ENCODE measurements at regions not wholly inside any gene's neighbourhood (a gene's known extent, or its start where the extent isn't known, plus 50 kb on each side); places are given as distances from the start of the nearest gene placed in this dataset.

- H3K4me3 ChIP-seq, result no peak overlapping the region
- no peak for DNase-seq (ENCODE audit: low spot score in 2 of 2)
- intact Hi-C loops (cut with DNase I; ENCODE audit: low total_unique reads), result no loop called here
- H3K4me1 ChIP-seq, result no peaks in the 10 kb centered on the region
- no peaks in the 10 kb centered on the region for H3K9me3 ChIP-seq
- no peaks in the 10 kb centered on the region for H3K36me3 ChIP-seq
- no peaks in the 10 kb centered on the region for H3K27me3 ChIP-seq
- TF ChIP-seq POLR2A (IDR thresholded peaks at IDR 0.05) (no peak), POLR2AphosphoS5 (IDR thresholded peaks at IDR 0.05) (no peak)
- TF ChIP-seq, protein P1, sequence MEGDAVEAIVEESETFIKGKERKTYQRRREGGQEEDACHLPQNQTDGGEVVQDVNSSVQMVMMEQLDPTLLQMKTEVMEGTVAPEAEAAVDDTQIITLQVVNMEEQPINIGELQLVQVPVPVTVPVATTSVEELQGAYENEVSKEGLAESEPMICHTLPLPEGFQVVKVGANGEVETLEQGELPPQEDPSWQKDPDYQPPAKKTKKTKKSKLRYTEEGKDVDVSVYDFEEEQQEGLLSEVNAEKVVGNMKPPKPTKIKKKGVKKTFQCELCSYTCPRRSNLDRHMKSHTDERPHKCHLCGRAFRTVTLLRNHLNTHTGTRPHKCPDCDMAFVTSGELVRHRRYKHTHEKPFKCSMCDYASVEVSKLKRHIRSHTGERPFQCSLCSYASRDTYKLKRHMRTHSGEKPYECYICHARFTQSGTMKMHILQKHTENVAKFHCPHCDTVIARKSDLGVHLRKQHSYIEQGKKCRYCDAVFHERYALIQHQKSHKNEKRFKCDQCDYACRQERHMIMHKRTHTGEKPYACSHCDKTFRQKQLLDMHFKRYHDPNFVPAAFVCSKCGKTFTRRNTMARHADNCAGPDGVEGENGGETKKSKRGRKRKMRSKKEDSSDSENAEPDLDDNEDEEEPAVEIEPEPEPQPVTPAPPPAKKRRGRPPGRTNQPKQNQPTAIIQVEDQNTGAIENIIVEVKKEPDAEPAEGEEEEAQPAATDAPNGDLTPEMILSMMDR (IDR thresholded peaks at IDR 0.05), result no peak
- no peak overlapping the region for H3K27ac ChIP-seq
These were observed 249.0 kb downstream of the TLE3 start for GRCh38 chr15:69848551-69849231.

DNA sequence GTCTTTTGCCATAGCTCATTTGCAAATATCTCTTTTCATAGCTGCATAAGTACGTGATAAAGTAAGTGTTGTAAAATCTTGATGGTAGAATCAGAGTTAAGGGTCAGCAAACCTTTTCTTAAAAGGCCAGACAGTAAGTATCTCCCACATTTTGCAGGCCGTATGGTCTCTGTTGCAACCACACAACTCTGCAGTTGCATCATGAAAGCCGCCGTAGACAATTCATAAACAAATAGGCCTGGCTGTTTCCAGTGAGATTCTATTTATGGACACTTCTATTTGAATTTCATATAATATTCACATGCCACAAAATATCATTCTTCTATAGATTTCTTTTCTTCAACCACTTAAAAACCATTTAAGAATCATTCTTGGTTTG, 248.5 kb downstream of the TLE3 start:
- H3K4me3 ChIP-seq, result no peak overlapping the region
- TF ChIP-seq POLR2AphosphoS5 (IDR thresholded peaks at IDR 0.05) (no peak), POLR2A (IDR thresholded peaks at IDR 0.05) (no peak)
- TF ChIP-seq, protein P1 (IDR thresholded peaks at IDR 0.05), result no peak
- intact Hi-C loops (cut with DNase I; ENCODE audit: low total_unique reads), result no loop called here
- no peaks in the 10 kb centered on the region for H3K27me3 ChIP-seq
- H3K27ac ChIP-seq, result no peak overlapping the region
- no peaks in the 10 kb centered on the region for H3K9me3 ChIP-seq
- no peak for DNase-seq (ENCODE audit: low spot score in 2 of 2)
- H3K36me3 ChIP-seq, result no peaks in the 10 kb centered on the region
- H3K4me1 ChIP-seq, result no peaks in the 10 kb centered on the region

DNA sequence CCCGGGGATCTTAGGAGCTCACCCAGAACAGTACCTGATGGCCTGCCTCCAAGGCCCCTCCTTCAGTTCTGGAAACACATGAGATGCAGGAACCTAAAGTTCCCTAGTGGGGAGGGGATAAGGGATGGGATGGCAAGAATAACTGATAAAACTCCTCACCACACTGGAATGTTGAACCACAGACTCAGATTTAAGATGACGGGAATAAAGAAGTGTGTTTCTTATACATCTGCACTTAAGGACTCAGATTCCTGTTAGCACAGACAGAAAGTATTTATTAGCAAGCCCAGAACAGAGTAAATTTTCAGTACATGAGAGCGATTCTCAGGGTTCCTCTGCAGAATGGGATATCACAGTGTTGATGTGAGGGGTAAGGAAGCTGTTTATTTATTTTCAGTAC, 245.2 kb downstream of the TLE3 start:
- H3K36me3 ChIP-seq, result no peaks in the 10 kb centered on the region
- H3K9me3 ChIP-seq, result no peaks in the 10 kb centered on the region
- H3K4me1 ChIP-seq, result no peaks in the 10 kb centered on the region
- no peak for DNase-seq (ENCODE audit: low spot score in 2 of 2)
- intact Hi-C loops (cut with DNase I; ENCODE audit: low total_unique reads), result no loop called here
- no peak overlapping the region for H3K4me3 ChIP-seq
- H3K27ac ChIP-seq, result no peak overlapping the region
- TF ChIP-seq POLR2AphosphoS5 (IDR thresholded peaks at IDR 0.05) (no peak), POLR2A (IDR thresholded peaks at IDR 0.05) (no peak)
- TF ChIP-seq, protein P1 (IDR thresholded peaks at IDR 0.05), result no peak
- H3K27me3 ChIP-seq, result no peaks in the 10 kb centered on the region

DNA sequence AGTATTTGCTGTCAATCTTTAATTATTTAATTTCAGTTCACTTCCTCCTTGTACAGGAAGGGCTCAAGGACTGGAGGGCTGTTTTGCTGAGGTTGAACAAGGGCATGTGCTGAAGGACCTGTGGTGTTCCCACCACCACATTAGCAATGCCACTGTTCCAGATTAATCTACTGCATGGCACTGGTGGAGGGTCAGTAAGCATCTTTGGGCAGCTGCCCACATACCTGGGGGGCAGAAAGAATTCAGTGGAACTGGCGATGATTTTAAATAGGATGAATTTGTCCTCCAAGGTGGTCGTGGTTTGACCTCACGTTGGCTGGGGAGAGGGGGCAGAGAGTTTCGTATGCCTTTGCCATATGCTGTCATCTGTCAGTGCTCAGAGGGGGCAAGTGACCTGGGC, 244.8 kb downstream of the TLE3 start:
- no peak overlapping the region for H3K4me3 ChIP-seq
- H3K36me3 ChIP-seq, result no peaks in the 10 kb centered on the region
- DNase-seq (ENCODE audit: low spot score in 2 of 2), result no peak
- TF ChIP-seq, protein P1 (IDR thresholded peaks at IDR 0.05), result no peak
- TF ChIP-seq POLR2AphosphoS5 (IDR thresholded peaks at IDR 0.05) (no peak), POLR2A (IDR thresholded peaks at IDR 0.05) (no peak)
- H3K9me3 ChIP-seq, result no peaks in the 10 kb centered on the region
- no peaks in the 10 kb centered on the region for H3K27me3 ChIP-seq
- H3K4me1 ChIP-seq, result no peaks in the 10 kb centered on the region
- intact Hi-C loops (cut with DNase I; ENCODE audit: low total_unique reads), result no loop called here
- no peak overlapping the region for H3K27ac ChIP-seq

DNA sequence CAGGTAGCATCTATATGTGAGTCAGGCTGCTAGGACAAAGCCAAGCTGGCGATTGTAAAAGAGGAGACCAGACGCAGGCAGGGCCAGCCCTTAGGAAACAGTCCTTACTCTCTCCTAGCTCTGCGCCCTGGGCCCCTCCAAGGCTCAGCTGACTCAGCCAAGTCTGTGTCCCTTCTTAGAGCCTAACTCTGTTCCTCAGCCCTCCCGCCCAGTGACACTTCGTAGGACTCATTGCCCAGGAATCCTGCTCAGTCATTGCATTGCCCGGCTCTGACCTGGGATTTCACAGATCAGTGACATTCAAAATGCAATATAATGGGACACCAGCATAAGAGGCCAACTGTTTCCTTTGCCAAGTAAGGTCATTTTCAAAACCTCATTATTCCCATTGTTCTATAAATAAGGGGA, 244.2 kb downstream of the TLE3 start:
- Histone ChIP-seq H3K9me3 (no peaks in the 10 kb centered on the region), H3K27ac (no peak overlapping the region), H3K27me3 (no peaks in the 10 kb centered on the region), H3K4me1 (no peaks in the 10 kb centered on the region), H3K4me3 (no peak overlapping the region), H3K36me3 (no peaks in the 10 kb centered on the region)
- intact Hi-C loops (cut with DNase I; ENCODE audit: low total_unique reads), result no loop called here
- no peak for DNase-seq (ENCODE audit: low spot score in 2 of 2)
- no peak for TF ChIP-seq POLR2A (IDR thresholded peaks at IDR 0.05)

DNA sequence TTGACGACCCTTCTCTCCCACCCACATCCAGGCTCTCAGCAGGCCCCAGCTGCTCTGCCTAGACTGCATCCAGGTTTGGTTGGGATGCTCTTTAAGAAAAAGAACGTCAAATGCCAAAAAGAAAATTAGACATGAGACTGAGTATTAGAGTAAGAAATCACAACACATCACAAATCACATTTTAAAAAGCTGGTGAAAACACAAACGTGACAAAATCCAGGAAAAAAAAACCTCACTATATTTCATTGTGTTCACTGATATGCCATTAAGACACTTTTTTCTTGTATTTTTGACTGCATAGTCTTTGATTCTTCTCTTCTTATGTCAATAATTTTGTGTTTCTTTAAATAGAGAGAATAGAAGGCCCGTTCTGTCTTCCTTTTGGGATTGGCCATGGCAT, 243.7 kb downstream of the TLE3 start:
- no peak for TF ChIP-seq POLR2A (IDR thresholded peaks at IDR 0.05)
- no peak for TF ChIP-seq POLR2AphosphoS5 (IDR thresholded peaks at IDR 0.05)
- TF ChIP-seq, protein P1 (IDR thresholded peaks at IDR 0.05), result no peak
- no peaks in the 10 kb centered on the region for H3K27me3 ChIP-seq
- H3K27ac ChIP-seq, result no peak overlapping the region
- no peak for DNase-seq (ENCODE audit: low spot score in 2 of 2)
- no peak overlapping the region for H3K4me3 ChIP-seq
- intact Hi-C loops (cut with DNase I; ENCODE audit: low total_unique reads), result no loop called here
- H3K4me1 ChIP-seq, result no peaks in the 10 kb centered on the region
- no peaks in the 10 kb centered on the region for H3K36me3 ChIP-seq
- no peaks in the 10 kb centered on the region for H3K9me3 ChIP-seq
